ENCODE measurements at regions not wholly inside any gene's neighbourhood (a gene's known extent, or its start where the extent isn't known, plus 50 kb on each side); places are given as distances from the start of the nearest gene placed in this dataset.

- TF ChIP-seq, protein P1, sequence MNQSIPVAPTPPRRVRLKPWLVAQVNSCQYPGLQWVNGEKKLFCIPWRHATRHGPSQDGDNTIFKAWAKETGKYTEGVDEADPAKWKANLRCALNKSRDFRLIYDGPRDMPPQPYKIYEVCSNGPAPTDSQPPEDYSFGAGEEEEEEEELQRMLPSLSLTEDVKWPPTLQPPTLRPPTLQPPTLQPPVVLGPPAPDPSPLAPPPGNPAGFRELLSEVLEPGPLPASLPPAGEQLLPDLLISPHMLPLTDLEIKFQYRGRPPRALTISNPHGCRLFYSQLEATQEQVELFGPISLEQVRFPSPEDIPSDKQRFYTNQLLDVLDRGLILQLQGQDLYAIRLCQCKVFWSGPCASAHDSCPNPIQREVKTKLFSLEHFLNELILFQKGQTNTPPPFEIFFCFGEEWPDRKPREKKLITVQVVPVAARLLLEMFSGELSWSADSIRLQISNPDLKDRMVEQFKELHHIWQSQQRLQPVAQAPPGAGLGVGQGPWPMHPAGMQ (IDR thresholded peaks at IDR 0.05; ENCODE audit: borderline replicate concordance), result no peak
- TF ChIP-seq E2F4 (IDR thresholded peaks at IDR 0.05; ENCODE audit: low read depth, low read length) (no peak), MYB (IDR thresholded peaks at IDR 0.05; ENCODE audit: borderline replicate concordance, low read depth, low read length) (no peak), ZNF622 (IDR thresholded peaks at IDR 0.05) (no peak), CHD4 (IDR thresholded peaks at IDR 0.05) (no peak)
- TF ChIP-seq, protein P2, sequence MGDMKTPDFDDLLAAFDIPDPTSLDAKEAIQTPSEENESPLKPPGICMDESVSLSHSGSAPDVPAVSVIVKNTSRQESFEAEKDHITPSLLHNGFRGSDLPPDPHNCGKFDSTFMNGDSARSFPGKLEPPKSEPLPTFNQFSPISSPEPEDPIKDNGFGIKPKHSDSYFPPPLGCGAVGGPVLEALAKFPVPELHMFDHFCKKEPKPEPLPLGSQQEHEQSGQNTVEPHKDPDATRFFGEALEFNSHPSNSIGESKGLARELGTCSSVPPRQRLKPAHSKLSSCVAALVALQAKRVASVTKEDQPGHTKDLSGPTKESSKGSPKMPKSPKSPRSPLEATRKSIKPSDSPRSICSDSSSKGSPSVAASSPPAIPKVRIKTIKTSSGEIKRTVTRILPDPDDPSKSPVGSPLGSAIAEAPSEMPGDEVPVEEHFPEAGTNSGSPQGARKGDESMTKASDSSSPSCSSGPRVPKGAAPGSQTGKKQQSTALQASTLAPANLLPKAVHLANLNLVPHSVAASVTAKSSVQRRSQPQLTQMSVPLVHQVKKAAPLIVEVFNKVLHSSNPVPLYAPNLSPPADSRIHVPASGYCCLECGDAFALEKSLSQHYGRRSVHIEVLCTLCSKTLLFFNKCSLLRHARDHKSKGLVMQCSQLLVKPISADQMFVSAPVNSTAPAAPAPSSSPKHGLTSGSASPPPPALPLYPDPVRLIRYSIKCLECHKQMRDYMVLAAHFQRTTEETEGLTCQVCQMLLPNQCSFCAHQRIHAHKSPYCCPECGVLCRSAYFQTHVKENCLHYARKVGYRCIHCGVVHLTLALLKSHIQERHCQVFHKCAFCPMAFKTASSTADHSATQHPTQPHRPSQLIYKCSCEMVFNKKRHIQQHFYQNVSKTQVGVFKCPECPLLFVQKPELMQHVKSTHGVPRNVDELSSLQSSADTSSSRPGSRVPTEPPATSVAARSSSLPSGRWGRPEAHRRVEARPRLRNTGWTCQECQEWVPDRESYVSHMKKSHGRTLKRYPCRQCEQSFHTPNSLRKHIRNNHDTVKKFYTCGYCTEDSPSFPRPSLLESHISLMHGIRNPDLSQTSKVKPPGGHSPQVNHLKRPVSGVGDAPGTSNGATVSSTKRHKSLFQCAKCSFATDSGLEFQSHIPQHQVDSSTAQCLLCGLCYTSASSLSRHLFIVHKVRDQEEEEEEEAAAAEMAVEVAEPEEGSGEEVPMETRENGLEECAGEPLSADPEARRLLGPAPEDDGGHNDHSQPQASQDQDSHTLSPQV (IDR thresholded peaks at IDR 0.05), result no peak
These were observed 99.4 kb upstream of the NHSL1 start (continued) for GRCh38 chr6:138598562-138599173.

GRCh38 chr6:138600261-138600660, 101.0 kb upstream of the NHSL1 start:
- SMC1A ChIA-PET (ENCODE audit: uncharacterized antibody, unreplicated experiment), result no interaction called here
- POLR2A ChIA-PET, result no interaction called here
- intact Hi-C loops (cut with micrococcal nuclease; ENCODE audit: unreplicated experiment), result no loop called here
- Histone ChIP-seq H3K36me3 (ENCODE audit: control insufficient read depth in 2 of 2, insufficient read depth in 2 of 2, low read length in 1 of 2) (no peaks in the 10 kb centered on the region), H3K4me2 (ENCODE audit: control insufficient read depth, insufficient read depth) (no peak overlapping the region), H3K4me3 (no peak overlapping the region), H3K9me3 (replicated peaks; ENCODE audit: control insufficient read depth, insufficient read depth, low read length) (no peaks in the 10 kb centered on the region), H3K27ac (ENCODE audit: control insufficient read depth, insufficient read depth) (no peak overlapping the region), H3K27me3 (replicated peaks in 1 of 2; ENCODE audit: control insufficient read depth in 2 of 2, insufficient read depth in 2 of 2, low read length in 1 of 2) (no peaks in the 10 kb centered on the region), H2AFZ (ENCODE audit: control insufficient read depth, low read depth, low read length) (no peak overlapping the region), H3K9ac (ENCODE audit: control insufficient read depth, insufficient read depth, low read length) (no peak overlapping the region), H3K4me1 (ENCODE audit: control insufficient read depth, insufficient read depth, low read length) (no peaks in the 10 kb centered on the region), H3K79me2 (ENCODE audit: control insufficient read depth, insufficient read depth, low read length) (no peaks in the 10 kb centered on the region), H4K20me1 (ENCODE audit: control insufficient read depth, insufficient read depth) (no peaks in the 10 kb centered on the region)
- in situ Hi-C loops (cut with MboI), result no loop called here
- FAIRE-seq, result no peak
- CTCF ChIA-PET, result interaction anchor here (1.7 kb wide), 1 partner anchor 9 kb away, joined by 3 read pairs; no protein-coding TSS in a partner anchor
- TF ChIP-seq FOS (IDR thresholded peaks at IDR 0.05; ENCODE audit: borderline replicate concordance, extremely low read depth, insufficient read length), result no peak
- no peak for TF ChIP-seq DPF2 (IDR thresholded peaks at IDR 0.05)
- no peak for TF ChIP-seq SPI1 (IDR thresholded peaks at IDR 0.05; ENCODE audit: borderline replicate concordance, insufficient read depth, low read depth, low read length)
- TF ChIP-seq ZBTB33 (IDR thresholded peaks at IDR 0.05), result no peak
- TF ChIP-seq ZNF384 (IDR thresholded peaks at IDR 0.05; ENCODE audit: borderline replicate concordance, low read depth, low read length), result no peak
- no peak for TF ChIP-seq SP1 (IDR thresholded peaks at IDR 0.05; ENCODE audit: low read depth, low read length)
- no peak for TF ChIP-seq MYC (IDR thresholded peaks at IDR 0.05; ENCODE audit: insufficient read depth, insufficient read length, insufficient replicate concordance, low read length, severe bottlenecking)
- TF ChIP-seq RFX5 (IDR thresholded peaks at IDR 0.05; ENCODE audit: low read depth, low read length), result no peak
- no peak for TF ChIP-seq LARP7 (IDR thresholded peaks at IDR 0.05)
- no peak for DNase-seq (ENCODE audit: low read depth, low spot score)
- no TSS peak for BruUV-seq (replicated peaks)
- no peak for ATAC-seq
- RAD21 ChIA-PET (ENCODE audit: unreplicated experiment), result no interaction called here

Measured in GM12878 (cell line).